KMS-11 (cell line): ENCODE measurements at regions not wholly inside any gene's neighbourhood (a gene's known extent, or its start where the extent isn't known, plus 50 kb on each side); places are given as distances from the start of the nearest gene placed in this dataset.

Experiments
- H2AFZ ChIP-seq: fragments of 200-600 bp; sonication (generic); 2 replicates; pipeline ENCODE4 v1.6.1; 2016; ENCODE audit warnings: antibody characterized with exemption, mixed run types, low read depth
- H3K27ac ChIP-seq: fragments of 200-600 bp; sonication (generic); 2 replicates; pipeline ENCODE4 v1.6.1; 2016; ENCODE audit warnings: mild to moderate bottlenecking, mixed run types
- H3K27me3 ChIP-seq: fragments of 200-600 bp; sonication (generic); 2 replicates; pipeline ENCODE4 v1.6.1; 2017; ENCODE audit warnings: mild to moderate bottlenecking, low read depth, mixed run types, moderate library complexity; ENCODE audit not compliant: insufficient read depth
- H3K36me3 ChIP-seq: fragments of 200-600 bp; sonication (generic); 2 replicates; pipeline ENCODE4 v1.6.1; 2017; ENCODE audit warnings: mild to moderate bottlenecking, mixed run types; ENCODE audit not compliant: insufficient read depth
- H3K4me1 ChIP-seq: fragments of 200-600 bp; sonication (generic); 2 replicates; pipeline ENCODE4 v1.6.1; 2016; ENCODE audit warnings: mild to moderate bottlenecking, low read depth, mixed run types; ENCODE audit not compliant: poor library complexity, severe bottlenecking
- H3K4me2 ChIP-seq: fragments of 200-600 bp; sonication (generic); 2 replicates; pipeline ENCODE4 v1.7.0; 2016; ENCODE audit warnings: mild to moderate bottlenecking, mixed run types
- H3K4me3 ChIP-seq: fragments of 200-600 bp; sonication (generic); IDR thresholded peaks from 2 replicates; pipeline ENCODE4 v1.6.1; 2017; ENCODE audit warnings: low read depth, low read length, mixed read lengths; ENCODE audit not compliant: insufficient read depth
- H3K79me2 ChIP-seq: fragments of 200-600 bp; sonication (generic); 2 replicates; pipeline ENCODE4 v1.6.1; 2016; ENCODE audit warnings: low read depth, mixed run types; ENCODE audit not compliant: insufficient read depth
- H3K9ac ChIP-seq: fragments of 200-600 bp; sonication (generic); 2 replicates; pipeline ENCODE4 v1.6.1; 2016; ENCODE audit warnings: mild to moderate bottlenecking, mixed run types
- H4K20me1 ChIP-seq: fragments of 200-600 bp; sonication (generic); 2 replicates; pipeline ENCODE4 v1.6.1; 2016; ENCODE audit warnings: mild to moderate bottlenecking, mixed run types; ENCODE audit not compliant: insufficient read depth
- CTCF ChIP-seq: fragments of 200-600 bp; sonication (generic); conservative IDR thresholded peaks from 2 replicates; pipeline ENCODE4 v1.6.1; 2017; ENCODE audit warnings: low read depth, mild to moderate bottlenecking, antibody characterized with exemption, low read length, moderate library complexity, mixed read lengths

DNA sequence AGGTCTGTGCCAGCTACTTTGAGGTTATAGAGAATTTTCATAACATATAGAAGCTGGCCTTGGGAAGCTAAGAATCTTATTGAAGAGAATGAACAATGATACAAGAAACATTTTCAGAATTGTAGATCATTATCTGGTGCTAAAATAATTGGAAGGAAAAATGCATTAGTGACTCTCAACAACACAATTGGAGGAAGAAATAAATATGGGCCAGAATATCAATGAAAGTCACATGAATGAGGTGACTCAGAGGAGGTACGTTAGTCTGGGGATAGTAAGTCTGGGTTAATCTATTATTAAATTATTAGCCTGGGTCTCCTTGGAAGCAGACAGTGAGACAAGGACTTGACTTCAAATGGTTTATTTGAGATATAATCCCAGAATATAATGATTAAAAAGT is 529.3 kb upstream of the SLIT2 start:
- no peaks in the 10 kb centered on the region for H3K27me3 ChIP-seq
- H3K79me2 ChIP-seq, result no peaks in the 10 kb centered on the region
- no peak for TF ChIP-seq CTCF

GRCh38 chr4:19721587-19721986 is 530.1 kb upstream of the SLIT2 start:
- H3K9ac ChIP-seq, result no peak overlapping the region
- TF ChIP-seq CTCF, result no peak
- no peaks in the 10 kb centered on the region for H3K4me1 ChIP-seq
- no peaks in the 10 kb centered on the region for H3K36me3 ChIP-seq
- no peaks in the 10 kb centered on the region for H4K20me1 ChIP-seq
- H3K27me3 ChIP-seq, result no peaks in the 10 kb centered on the region
- no peak overlapping the region for H3K4me2 ChIP-seq
- H3K4me3 ChIP-seq, result no peak overlapping the region
- no peak overlapping the region for H2AFZ ChIP-seq
- no peak overlapping the region for H3K27ac ChIP-seq
- H3K79me2 ChIP-seq, result no peaks in the 10 kb centered on the region

More for the DNA sequence above, 529.3 kb upstream of the SLIT2 start:
- Histone ChIP-seq H3K4me2 (no peak overlapping the region), H3K4me3 (no peak overlapping the region), H3K4me1 (no peaks in the 10 kb centered on the region), H2AFZ (no peak overlapping the region), H3K27ac (no peak overlapping the region), H3K9ac (no peak overlapping the region), H3K36me3 (no peaks in the 10 kb centered on the region), H4K20me1 (no peaks in the 10 kb centered on the region)

GRCh38 chr4:19720610-19721009 is 531.1 kb upstream of the SLIT2 start:
- Histone ChIP-seq H3K9ac (no peak overlapping the region), H3K36me3 (no peaks in the 10 kb centered on the region), H2AFZ (no peak overlapping the region), H3K4me1 (no peaks in the 10 kb centered on the region), H3K4me2 (no peak overlapping the region), H3K27ac (no peak overlapping the region), H3K79me2 (no peaks in the 10 kb centered on the region), H3K27me3 (no peaks in the 10 kb centered on the region), H3K4me3 (no peak overlapping the region), H4K20me1 (no peaks in the 10 kb centered on the region)
- TF ChIP-seq CTCF, result no peak

DNA sequence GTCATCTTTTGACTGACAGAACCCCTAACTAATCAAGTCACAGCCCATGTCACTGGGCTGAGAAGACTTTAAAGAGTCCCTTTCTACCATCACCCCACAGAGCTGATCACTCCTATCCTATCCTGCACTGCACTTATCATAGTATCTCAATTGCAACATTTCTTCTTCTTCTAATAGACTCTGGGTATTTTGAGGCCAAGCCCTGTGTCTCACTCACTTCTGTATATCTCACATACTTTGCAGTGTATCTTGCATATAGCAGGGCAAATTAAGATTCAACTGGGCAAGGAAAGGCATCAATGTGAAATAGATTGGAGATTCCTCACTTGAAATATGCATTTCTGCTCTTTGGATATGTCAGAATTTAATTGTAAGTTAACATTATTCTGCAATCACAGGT is 531.5 kb upstream of the SLIT2 start:
- TF ChIP-seq CTCF, result no peak

More for the DNA sequence above, 531.5 kb upstream of the SLIT2 start:
- H3K27me3 ChIP-seq, result no peaks in the 10 kb centered on the region
- H3K79me2 ChIP-seq, result no peaks in the 10 kb centered on the region
- no peak overlapping the region for H3K4me3 ChIP-seq
- H3K4me1 ChIP-seq, result no peaks in the 10 kb centered on the region
- H3K4me2 ChIP-seq, result no peak overlapping the region
- no peak overlapping the region for H3K27ac ChIP-seq
- no peak overlapping the region for H2AFZ ChIP-seq
- H3K36me3 ChIP-seq, result no peaks in the 10 kb centered on the region
- H3K9ac ChIP-seq, result no peak overlapping the region
- H4K20me1 ChIP-seq, result no peaks in the 10 kb centered on the region
